ENCODE measurements at regions not wholly inside any gene's neighbourhood (a gene's known extent, or its start where the extent isn't known, plus 50 kb on each side); places are given as distances from the start of the nearest gene placed in this dataset.

GRCh38 chr5:30659417-30659816 is 534.1 kb upstream of the CDH6 start:
- Histone ChIP-seq H3K4me3 (ENCODE audit: low read depth, low read length) (no peak overlapping the region), H3K27me3 (replicated peaks) (no peaks in the 10 kb centered on the region), H3K27ac (no peak overlapping the region), H3K36me3 (replicated peaks) (no peaks in the 10 kb centered on the region)
- DNase-seq: no peak
- no peak for TF ChIP-seq CTCF (IDR thresholded peaks at IDR 0.05; ENCODE audit: low read depth, low read length, missing control alignments)
- in situ Hi-C loops (cut with HindIII; ENCODE audit: low pct_ligation_motif_present, low sequenced_read_pairs): no loop called here

- in situ Hi-C loops (cut with HindIII; ENCODE audit: low pct_ligation_motif_present, low sequenced_read_pairs): no loop called here
- no peak for DNase-seq
- no peak overlapping the region for H3K4me3 ChIP-seq (ENCODE audit: low read depth, low read length)
- no peaks in the 10 kb centered on the region for H3K27me3 ChIP-seq (replicated peaks)
- H3K27ac ChIP-seq: no peak overlapping the region
- no peak for TF ChIP-seq CTCF (IDR thresholded peaks at IDR 0.05; ENCODE audit: low read depth, low read length, missing control alignments)
- H3K36me3 ChIP-seq (replicated peaks): no peaks in the 10 kb centered on the region
Observed at GRCh38 chr5:30650311-30650710, 543.2 kb upstream of the CDH6 start.

- DNase-seq: no peak
- TF ChIP-seq CTCF (IDR thresholded peaks at IDR 0.05; ENCODE audit: low read depth, low read length, missing control alignments): no peak
- Histone ChIP-seq H3K27ac (no peak overlapping the region), H3K36me3 (replicated peaks) (no peaks in the 10 kb centered on the region), H3K4me3 (ENCODE audit: low read depth, low read length) (no peak overlapping the region), H3K27me3 (replicated peaks) (no peaks in the 10 kb centered on the region)
- in situ Hi-C loops (cut with HindIII; ENCODE audit: low pct_ligation_motif_present, low sequenced_read_pairs): no loop called here
Observed at GRCh38 chr5:30638899-30639298, 554.6 kb upstream of the CDH6 start.

- in situ Hi-C loops (cut with HindIII; ENCODE audit: low pct_ligation_motif_present, low sequenced_read_pairs): no loop called here
Observed at GRCh38 chr5:30627945-30628344, 565.5 kb upstream of the CDH6 start.

GRCh38 chr5:30626557-30626956 is 566.9 kb upstream of the CDH6 start:
- no peaks in the 10 kb centered on the region for H3K36me3 ChIP-seq (replicated peaks)
- no peaks in the 10 kb centered on the region for H3K27me3 ChIP-seq (replicated peaks)
- DNase-seq: no peak
- no peak overlapping the region for H3K27ac ChIP-seq
- no peak for TF ChIP-seq CTCF (IDR thresholded peaks at IDR 0.05; ENCODE audit: low read depth, low read length, missing control alignments)
- no peak overlapping the region for H3K4me3 ChIP-seq (ENCODE audit: low read depth, low read length)
- in situ Hi-C loops (cut with HindIII; ENCODE audit: low pct_ligation_motif_present, low sequenced_read_pairs): no loop called here

More at GRCh38 chr5:30627945-30628344, 565.5 kb upstream of the CDH6 start:
- Histone ChIP-seq H3K27me3 (replicated peaks) (no peaks in the 10 kb centered on the region), H3K4me3 (ENCODE audit: low read depth, low read length) (no peak overlapping the region), H3K36me3 (replicated peaks) (no peaks in the 10 kb centered on the region), H3K27ac (no peak overlapping the region)
- DNase-seq: no peak
- TF ChIP-seq CTCF (IDR thresholded peaks at IDR 0.05; ENCODE audit: low read depth, low read length, missing control alignments): no peak

GRCh38 chr5:30620481-30621085 is 572.9 kb upstream of the CDH6 start:
- Histone ChIP-seq H3K36me3 (replicated peaks) (no peaks in the 10 kb centered on the region), H3K27ac (no peak overlapping the region), H3K4me3 (ENCODE audit: low read depth, low read length) (no peak overlapping the region), H3K27me3 (replicated peaks) (no peaks in the 10 kb centered on the region)
- no peak for TF ChIP-seq CTCF (IDR thresholded peaks at IDR 0.05; ENCODE audit: low read depth, low read length, missing control alignments)
- no peak for DNase-seq
- in situ Hi-C loops (cut with HindIII; ENCODE audit: low pct_ligation_motif_present, low sequenced_read_pairs): no loop called here

Measured in brain microvascular endothelial cell (primary cell).